BLaER1 (cell line): ENCODE measurements at regions not wholly inside any gene's neighbourhood (a gene's known extent, or its start where the extent isn't known, plus 50 kb on each side); places are given as distances from the start of the nearest gene placed in this dataset.
"Not testable (repeated sequence)": the region's sequence is repeated elsewhere in the genome, so short reads cannot be mapped to it uniquely, and the experiment has no call there.

ENCODE experiments used
- H3K27ac ChIP-seq: shearing (Covaris generic); formaldehyde crosslinking; 2 replicates; pipeline ENCODE4 v1.8.1; 2022
- H3K27me3 ChIP-seq: shearing (Covaris generic); formaldehyde crosslinking; 2 replicates; pipeline ENCODE4 v1.8.1; 2022
- H3K36me3 ChIP-seq: shearing (Covaris generic); formaldehyde crosslinking; 2 replicates; pipeline ENCODE4 v1.8.1; 2022
- H3K4me1 ChIP-seq: shearing (Covaris generic); formaldehyde crosslinking; 2 replicates; pipeline ENCODE4 v1.8.1; 2022
- H3K4me2 ChIP-seq: shearing (Covaris generic); formaldehyde crosslinking; 2 replicates; pipeline ENCODE4 v1.8.1; 2022
- H3K4me3 ChIP-seq: shearing (Covaris generic); formaldehyde crosslinking; 2 replicates; pipeline ENCODE4 v1.8.1; 2022
- H3K9ac ChIP-seq: shearing (Covaris generic); formaldehyde crosslinking; 2 replicates; pipeline ENCODE4 v1.8.1; 2022
- H3K9me3 ChIP-seq: shearing (Covaris generic); formaldehyde crosslinking; 2 replicates; pipeline ENCODE4 v1.8.1; 2022
- H4K20me1 ChIP-seq: shearing (Covaris generic); formaldehyde crosslinking; 2 replicates; pipeline ENCODE4 v1.8.1; 2022
- Cebpa-rat ChIP-seq: shearing (Covaris generic); IDR thresholded peaks from 2 replicates; pipeline ENCODE4 v1.8.1; 2022

DNA sequence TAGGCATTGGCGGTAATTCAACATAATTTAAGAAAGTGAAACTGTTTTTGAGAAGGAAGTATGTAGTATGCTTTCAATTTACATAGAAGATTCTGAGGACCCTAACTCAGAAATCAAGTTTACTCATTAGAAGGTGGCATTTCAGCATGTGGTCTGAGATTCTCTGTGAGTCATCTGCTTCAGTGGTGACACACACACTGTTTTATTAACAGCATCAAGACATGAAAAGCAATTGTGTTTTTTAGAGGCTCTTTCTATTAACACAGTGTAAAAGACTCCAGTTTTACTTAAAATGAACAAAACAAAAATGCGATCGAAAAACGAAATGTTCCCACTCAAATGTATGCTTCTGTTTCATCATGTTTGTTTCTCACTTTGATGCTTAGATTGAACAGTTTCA, 802.1 kb upstream of the SLITRK6 start:
- H3K27me3 ChIP-seq, result no peaks in the 10 kb centered on the region
- no peaks in the 10 kb centered on the region for H3K4me1 ChIP-seq
- TF ChIP-seq Cebpa-rat, result no peak
- H3K9me3 ChIP-seq, result no peaks in the 10 kb centered on the region
- no peak overlapping the region for H3K27ac ChIP-seq
- no peaks in the 10 kb centered on the region for H3K36me3 ChIP-seq
- H3K4me2 ChIP-seq, result no peak overlapping the region
- H4K20me1 ChIP-seq, result no peaks in the 10 kb centered on the region
- H3K9ac ChIP-seq, result no peak overlapping the region
- no peak overlapping the region for H3K4me3 ChIP-seq

DNA sequence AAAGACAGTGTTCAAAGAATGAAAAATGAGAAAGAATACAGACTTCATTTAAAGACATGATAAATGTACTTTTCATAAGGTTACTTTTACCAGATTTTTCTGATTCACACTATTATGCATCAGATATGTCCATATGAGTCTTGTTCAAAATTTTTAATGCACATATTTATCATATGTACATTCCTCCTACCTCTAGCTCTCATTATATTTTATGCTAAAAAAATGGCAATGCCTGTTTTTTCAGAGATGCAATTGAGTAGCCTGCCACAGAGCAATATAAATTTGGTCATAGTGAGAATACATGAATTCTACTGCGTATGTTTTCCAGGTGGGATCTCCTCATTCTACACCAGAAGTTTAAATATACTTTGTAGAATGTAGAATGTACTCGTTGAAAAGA, 807.0 kb upstream of the SLITRK6 start:
- no peak for TF ChIP-seq Cebpa-rat
- no peak overlapping the region for H3K4me3 ChIP-seq
- H3K36me3 ChIP-seq, result no peaks in the 10 kb centered on the region
- no peaks in the 10 kb centered on the region for H3K4me1 ChIP-seq
- no peaks in the 10 kb centered on the region for H3K9me3 ChIP-seq
- no peak overlapping the region for H3K9ac ChIP-seq
- H4K20me1 ChIP-seq, result no peaks in the 10 kb centered on the region
- H3K27me3 ChIP-seq, result no peaks in the 10 kb centered on the region
- H3K4me2 ChIP-seq, result no peak overlapping the region
- H3K27ac ChIP-seq, result no peak overlapping the region

- H4K20me1 ChIP-seq, result no peaks in the 10 kb centered on the region
- no peak for TF ChIP-seq Cebpa-rat
- no peak overlapping the region for H3K4me3 ChIP-seq
- no peak overlapping the region for H3K27ac ChIP-seq
- H3K4me2 ChIP-seq, result no peak overlapping the region
- no peaks in the 10 kb centered on the region for H3K27me3 ChIP-seq
- no peaks in the 10 kb centered on the region for H3K9me3 ChIP-seq
- no peaks in the 10 kb centered on the region for H3K4me1 ChIP-seq
- no peaks in the 10 kb centered on the region for H3K36me3 ChIP-seq
- no peak overlapping the region for H3K9ac ChIP-seq
Observed at GRCh38 chr13:86608701-86609100, 809.5 kb upstream of the SLITRK6 start.

DNA sequence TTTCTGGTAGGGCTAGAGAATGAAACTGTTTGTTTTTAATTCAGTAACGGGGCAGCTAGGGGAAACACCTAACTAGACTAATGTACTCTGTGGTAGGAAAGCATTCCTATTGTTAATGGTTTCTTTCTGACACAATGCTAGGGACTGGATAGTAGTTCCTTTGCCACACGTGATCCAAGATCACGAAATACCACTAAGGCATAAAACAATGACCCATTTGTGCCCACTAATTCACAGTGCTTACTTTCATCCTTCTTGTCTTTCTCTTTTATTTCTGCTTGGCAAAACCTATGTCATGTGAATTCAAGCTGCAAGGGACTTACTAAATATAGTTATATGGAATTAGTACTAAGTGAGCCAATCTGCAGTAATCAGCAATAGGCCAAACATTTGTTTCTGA, 834.1 kb upstream of the SLITRK6 start:
- Histone ChIP-seq H3K9me3 (no peaks in the 10 kb centered on the region), H3K9ac (no peak overlapping the region), H4K20me1 (no peaks in the 10 kb centered on the region), H3K4me2 (no peak overlapping the region), H3K4me3 (no peak overlapping the region), H3K27ac (no peak overlapping the region), H3K27me3 (no peaks in the 10 kb centered on the region), H3K4me1 (no peaks in the 10 kb centered on the region), H3K36me3 (no peaks in the 10 kb centered on the region)
- TF ChIP-seq Cebpa-rat, result no peak

DNA sequence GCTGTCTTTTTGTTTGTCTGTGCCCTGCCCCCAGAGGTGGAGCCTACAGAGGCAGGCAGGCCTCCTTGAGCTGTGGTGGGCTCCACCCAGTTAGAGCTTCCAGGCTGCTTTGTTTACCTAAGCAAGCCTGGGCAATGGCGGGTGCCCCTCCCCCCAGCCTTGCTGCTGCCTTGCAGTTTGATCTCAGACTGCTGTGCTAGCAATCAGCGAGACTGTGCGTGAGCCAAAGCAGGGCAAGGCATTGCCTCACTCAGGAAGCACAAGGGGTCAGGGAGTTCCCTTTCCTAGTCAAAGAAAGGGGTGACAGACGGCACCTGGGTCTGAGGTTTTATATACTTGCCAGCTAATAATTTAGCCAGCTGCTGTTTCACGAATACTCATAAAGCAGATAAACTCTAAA, 852.0 kb upstream of the SLITRK6 start:
- not testable (repeated sequence) for H3K4me2 ChIP-seq, H3K36me3 ChIP-seq, H3K27me3 ChIP-seq, H3K9me3 ChIP-seq, H3K4me1 ChIP-seq, H3K4me3 ChIP-seq, H3K9ac ChIP-seq, H3K27ac ChIP-seq, H4K20me1 ChIP-seq

GRCh38 chr13:86653009-86653408, 853.8 kb upstream of the SLITRK6 start:
- Histone ChIP-seq H3K36me3 (no peaks in the 10 kb centered on the region), H3K4me1 (no peaks in the 10 kb centered on the region), H3K27ac (no peak overlapping the region), H3K27me3 (no peaks in the 10 kb centered on the region), H3K9me3 (no peaks in the 10 kb centered on the region), H3K4me2 (no peak overlapping the region), H3K4me3 (no peak overlapping the region), H3K9ac (no peak overlapping the region), H4K20me1 (no peaks in the 10 kb centered on the region)
- no peak for TF ChIP-seq Cebpa-rat

DNA sequence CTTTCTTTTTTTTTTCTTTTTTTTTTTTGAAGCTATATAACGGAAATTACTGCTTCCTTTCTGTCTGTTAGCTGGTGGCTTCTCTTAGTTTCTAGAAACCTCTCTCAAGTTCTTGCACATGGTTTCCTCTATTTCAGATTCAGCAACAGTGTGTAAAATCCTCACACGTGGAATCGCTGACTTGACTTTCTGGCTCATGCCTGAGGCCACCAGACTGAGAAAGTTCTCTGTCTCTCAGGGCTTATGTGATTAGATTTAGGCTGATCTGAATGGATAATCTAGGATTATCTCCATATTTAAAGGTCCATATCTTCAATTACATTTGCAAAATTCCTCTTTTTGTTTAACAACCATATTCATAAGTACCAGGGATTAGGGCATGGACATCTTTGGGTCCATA, 856.3 kb upstream of the SLITRK6 start:
- TF ChIP-seq Cebpa-rat, result no peak
- no peaks in the 10 kb centered on the region for H3K9me3 ChIP-seq
- no peak overlapping the region for H3K9ac ChIP-seq
- H3K36me3 ChIP-seq, result no peaks in the 10 kb centered on the region
- H4K20me1 ChIP-seq, result no peaks in the 10 kb centered on the region
- H3K4me3 ChIP-seq, result no peak overlapping the region
- H3K27me3 ChIP-seq, result no peaks in the 10 kb centered on the region
- no peak overlapping the region for H3K4me2 ChIP-seq
- no peaks in the 10 kb centered on the region for H3K4me1 ChIP-seq
- no peak overlapping the region for H3K27ac ChIP-seq

DNA sequence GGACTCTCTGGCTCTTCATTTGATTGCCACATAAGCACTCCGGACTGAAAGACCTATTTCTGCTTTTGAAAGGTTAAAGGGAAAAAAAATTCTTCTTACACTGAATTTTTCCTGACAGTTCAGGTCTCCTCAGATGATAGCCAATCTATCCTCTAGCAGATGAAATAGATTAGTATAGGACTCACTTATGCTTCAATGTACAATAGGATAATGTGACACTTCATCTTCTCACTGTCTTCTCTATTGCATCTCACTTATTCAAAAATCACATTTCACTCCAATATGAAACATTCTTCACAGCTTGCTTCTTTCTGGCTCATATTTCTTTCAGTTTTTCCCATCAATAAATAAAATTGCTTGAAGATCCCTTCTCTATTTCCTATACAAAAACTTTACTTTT, 860.9 kb upstream of the SLITRK6 start:
- Histone ChIP-seq H3K9me3 (no peaks in the 10 kb centered on the region), H4K20me1 (no peaks in the 10 kb centered on the region), H3K36me3 (no peaks in the 10 kb centered on the region), H3K4me2 (no peak overlapping the region), H3K27ac (no peak overlapping the region), H3K4me3 (no peak overlapping the region), H3K9ac (no peak overlapping the region), H3K4me1 (no peaks in the 10 kb centered on the region), H3K27me3 (no peaks in the 10 kb centered on the region)
- TF ChIP-seq Cebpa-rat, result no peak

GRCh38 chr13:86665842-86666241, 866.6 kb upstream of the SLITRK6 start:
- Histone ChIP-seq H3K27me3 (no peaks in the 10 kb centered on the region), H3K36me3 (no peaks in the 10 kb centered on the region), H3K9me3 (no peaks in the 10 kb centered on the region), H3K4me3 (no peak overlapping the region), H3K4me2 (no peak overlapping the region), H3K9ac (no peak overlapping the region), H4K20me1 (no peaks in the 10 kb centered on the region), H3K27ac (no peak overlapping the region), H3K4me1 (no peaks in the 10 kb centered on the region)
- TF ChIP-seq Cebpa-rat, result no peak

DNA sequence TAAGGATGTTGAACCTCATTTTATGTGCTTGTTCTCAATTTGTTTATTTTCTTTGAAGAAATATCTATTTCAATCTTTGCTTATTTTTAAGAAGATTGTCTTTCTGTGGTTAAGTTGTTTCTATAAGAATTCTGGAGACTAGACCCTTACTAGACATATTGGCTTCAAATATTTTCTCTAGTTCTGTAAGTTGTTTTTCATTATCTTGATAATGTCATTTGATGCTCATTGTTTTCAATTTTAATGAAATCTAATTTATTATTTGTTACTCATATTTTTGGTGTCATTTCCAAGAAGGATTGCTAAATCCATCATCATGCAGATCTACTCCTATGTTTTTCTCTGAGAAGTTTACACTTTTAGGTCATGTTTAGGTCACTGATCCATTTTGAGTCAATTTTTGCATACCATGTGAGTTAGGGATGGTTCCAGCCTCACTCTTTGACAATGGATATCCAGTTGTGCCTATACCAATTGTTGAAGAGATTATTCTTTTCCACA, 874.8 kb upstream of the SLITRK6 start:
- Histone ChIP-seq H3K4me1 (no peaks in the 10 kb centered on the region), H4K20me1 (no peaks in the 10 kb centered on the region)
- no peak for TF ChIP-seq Cebpa-rat

GRCh38 chr13:86681223-86681622, 882.0 kb upstream of the SLITRK6 start:
- no peaks in the 10 kb centered on the region for H4K20me1 ChIP-seq
- H3K4me3 ChIP-seq, result no peak overlapping the region
- no peak for TF ChIP-seq Cebpa-rat

More for the DNA sequence above, 874.8 kb upstream of the SLITRK6 start:
- Histone ChIP-seq H3K27me3 (no peaks in the 10 kb centered on the region), H3K27ac (no peak overlapping the region), H3K9ac (no peak overlapping the region), H3K9me3 (no peaks in the 10 kb centered on the region), H3K36me3 (no peaks in the 10 kb centered on the region), H3K4me2 (no peak overlapping the region), H3K4me3 (no peak overlapping the region)

More at GRCh38 chr13:86681223-86681622, 882.0 kb upstream of the SLITRK6 start:
- Histone ChIP-seq H3K4me2 (no peak overlapping the region), H3K9ac (no peak overlapping the region), H3K27ac (no peak overlapping the region), H3K9me3 (no peaks in the 10 kb centered on the region), H3K4me1 (no peaks in the 10 kb centered on the region), H3K27me3 (no peaks in the 10 kb centered on the region), H3K36me3 (no peaks in the 10 kb centered on the region)
